HL-60 (cell line): ENCODE measurements at regions not wholly inside any gene's neighbourhood (a gene's known extent, or its start where the extent isn't known, plus 50 kb on each side); places are given as distances from the start of the nearest gene placed in this dataset.

Experiments
- DNase-seq, 2 experiments: peaks; one replicate each; pipeline ENCODE4 v3.0.0-alpha.2; 2010 to 2020; ENCODE audit warnings: low read depth in 1 of 2, low spot score in 1 of 2
- H3K27ac ChIP-seq: fragments of 250-450 bp; sonication (Bioruptor Pico); replicated peaks from 2 replicates; pipeline ENCODE4 v1.5.1; 2020; ENCODE audit warnings: mild to moderate bottlenecking, moderate library complexity
- H3K27me3 ChIP-seq: fragments of 250-450 bp; sonication (Bioruptor Pico); 2 replicates; pipeline ENCODE4 v1.5.1; 2021; ENCODE audit warnings: mild to moderate bottlenecking, moderate library complexity; ENCODE audit not compliant: insufficient read depth, poor library complexity, severe bottlenecking
- H3K4me3 ChIP-seq: replicated peaks from 2 replicates; pipeline ENCODE4 v1.5.1; 2011; ENCODE audit warnings: mild to moderate bottlenecking, control low read depth, low read length; ENCODE audit not compliant: insufficient read depth
- GABPA ChIP-seq: IDR thresholded peaks from 2 replicates; pipeline ENCODE4 v1.6.1; 2012; ENCODE audit warnings: low read depth
- POLR2AphosphoS5 ChIP-seq: IDR thresholded peaks from 2 replicates; pipeline ENCODE4 v1.6.1; 2012; ENCODE audit warnings: low read depth
- REST ChIP-seq: IDR thresholded peaks from 2 replicates; pipeline ENCODE4 v1.6.1; 2012; ENCODE audit warnings: low read depth; ENCODE audit not compliant: insufficient replicate concordance
- SPI1 ChIP-seq: IDR thresholded peaks from 2 replicates; pipeline ENCODE4 v1.6.1; 2012; ENCODE audit warnings: low read depth, mild to moderate bottlenecking, borderline replicate concordance
- TF ChIP-seq, protein P1 (sequence below): IDR thresholded peaks from one replicate; pipeline ENCODE4 v1.5.1; 2011; ENCODE audit warnings: low read length, control low read depth, inconsistent platforms; ENCODE audit not compliant: insufficient read depth

DNA sequence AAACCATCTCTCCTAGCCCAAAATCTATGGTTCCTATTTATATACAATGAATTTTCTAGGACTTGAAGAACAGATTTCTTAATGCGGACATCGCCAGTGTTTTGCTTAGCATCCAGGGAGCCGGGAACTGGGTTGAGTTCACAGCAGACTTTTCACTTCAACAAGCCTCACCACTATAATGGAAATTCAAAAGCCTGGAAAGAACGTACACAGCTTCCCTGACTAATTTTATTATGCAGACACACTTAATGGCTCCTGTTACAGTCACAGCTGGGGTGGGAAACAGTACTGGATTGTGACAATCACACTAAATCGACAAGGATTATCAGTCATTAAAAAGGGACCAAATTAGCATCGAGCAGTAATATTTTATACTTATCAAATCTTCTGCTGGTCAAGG, 129.2 kb upstream of the BNIP2 start:
- no peak for DNase-seq
- no peak overlapping the region for H3K4me3 ChIP-seq
- H3K27me3 ChIP-seq: no peaks in the 10 kb centered on the region
- TF ChIP-seq GABPA (no peak), POLR2AphosphoS5 (no peak), REST (no peak), SPI1 (no peak)
- TF ChIP-seq, protein P1, sequence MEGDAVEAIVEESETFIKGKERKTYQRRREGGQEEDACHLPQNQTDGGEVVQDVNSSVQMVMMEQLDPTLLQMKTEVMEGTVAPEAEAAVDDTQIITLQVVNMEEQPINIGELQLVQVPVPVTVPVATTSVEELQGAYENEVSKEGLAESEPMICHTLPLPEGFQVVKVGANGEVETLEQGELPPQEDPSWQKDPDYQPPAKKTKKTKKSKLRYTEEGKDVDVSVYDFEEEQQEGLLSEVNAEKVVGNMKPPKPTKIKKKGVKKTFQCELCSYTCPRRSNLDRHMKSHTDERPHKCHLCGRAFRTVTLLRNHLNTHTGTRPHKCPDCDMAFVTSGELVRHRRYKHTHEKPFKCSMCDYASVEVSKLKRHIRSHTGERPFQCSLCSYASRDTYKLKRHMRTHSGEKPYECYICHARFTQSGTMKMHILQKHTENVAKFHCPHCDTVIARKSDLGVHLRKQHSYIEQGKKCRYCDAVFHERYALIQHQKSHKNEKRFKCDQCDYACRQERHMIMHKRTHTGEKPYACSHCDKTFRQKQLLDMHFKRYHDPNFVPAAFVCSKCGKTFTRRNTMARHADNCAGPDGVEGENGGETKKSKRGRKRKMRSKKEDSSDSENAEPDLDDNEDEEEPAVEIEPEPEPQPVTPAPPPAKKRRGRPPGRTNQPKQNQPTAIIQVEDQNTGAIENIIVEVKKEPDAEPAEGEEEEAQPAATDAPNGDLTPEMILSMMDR: no peak
- H3K27ac ChIP-seq: no peak overlapping the region

GRCh38 chr15:59817834-59818233, 128.7 kb upstream of the BNIP2 start:
- no peak overlapping the region for H3K27ac ChIP-seq
- no peak for DNase-seq
- TF ChIP-seq GABPA: no peak
- TF ChIP-seq, protein P1: no peak
- TF ChIP-seq SPI1: no peak
- no peaks in the 10 kb centered on the region for H3K27me3 ChIP-seq
- H3K4me3 ChIP-seq: no peak overlapping the region

DNA sequence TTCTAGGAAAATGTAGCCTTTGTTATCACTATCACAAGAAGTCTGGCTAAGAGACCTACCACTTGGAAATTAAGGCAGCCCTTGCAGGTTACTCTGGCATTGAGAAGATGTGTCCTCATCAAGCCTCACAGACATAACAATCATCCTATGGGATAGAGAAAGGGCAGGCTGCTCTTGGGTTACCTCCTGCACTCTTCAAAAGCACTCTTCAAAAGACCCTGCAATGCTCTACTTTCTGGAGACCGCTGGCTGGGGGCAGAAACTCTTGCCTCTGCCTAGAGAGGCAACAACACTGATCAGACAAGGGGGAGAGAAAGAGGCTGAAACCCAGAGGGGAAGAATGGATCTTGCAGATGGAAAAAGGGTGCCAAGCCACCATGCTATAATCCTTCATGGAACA, 127.9 kb upstream of the BNIP2 start:
- Histone ChIP-seq H3K27me3 (no peaks in the 10 kb centered on the region), H3K4me3 (no peak overlapping the region), H3K27ac (no peak overlapping the region)
- no peak for DNase-seq
- TF ChIP-seq SPI1 (no peak), GABPA (no peak), POLR2AphosphoS5 (no peak), REST (no peak)
- TF ChIP-seq, protein P1: no peak

- Histone ChIP-seq H3K27ac (no peak overlapping the region), H3K4me3 (no peak overlapping the region), H3K27me3 (no peaks in the 10 kb centered on the region)
- TF ChIP-seq, protein P1: no peak
- TF ChIP-seq POLR2AphosphoS5: no peak
- TF ChIP-seq SPI1: no peak
- TF ChIP-seq REST: no peak
- TF ChIP-seq GABPA: no peak
- DNase-seq: no peak
Measured at GRCh38 chr15:59814409-59814808, 125.3 kb upstream of the BNIP2 start.
